HepG2 (cell line): ENCODE measurements at regions not wholly inside any gene's neighbourhood (a gene's known extent, or its start where the extent isn't known, plus 50 kb on each side); places are given as distances from the start of the nearest gene placed in this dataset.

ENCODE experiments used
- ATAC-seq: fragments of 200-7000 bp; cut with Tn5 transposase; 3 replicates; pipeline ENCODE4 v1.9.1; 2020; ENCODE audit warnings: mild to moderate bottlenecking, moderate library complexity
- BruUV-seq: library from RNA; stranded (reverse); fragments of 400-500 nt; replicated peaks from 2 replicates; lab custom pipeline; 2021; lab: Mats Ljungman, UMichigan
- CTCF ChIA-PET: fragments of 300-600 bp; formaldehyde crosslinking; extraction: SDS; loops from one replicate; lab custom pipeline; 2021; ENCODE audit warnings: low total read pairs, inconsistent platforms, low intra/inter-chr PET ratio; lab: Yijun Ruan, JAX
- POLR2A ChIA-PET: fragments of 350-600 bp; sonication (Branson Sonifier 250); formaldehyde crosslinking; loops from one replicate; lab custom pipeline; 2020; ENCODE audit warnings: antibody characterized with exemption, inconsistent platforms; lab: Yijun Ruan, JAX
- DNase-seq: peaks from one replicate; pipeline ENCODE4 v3.0.0-alpha.2; 2015; ENCODE audit warnings: low spot score
- FAIRE-seq: peaks from 3 replicates; lab custom pipeline; 2011; peaks lifted over from hg19 to GRCh38; lab: Jason Lieb, UNC
- H2AFZ ChIP-seq: one replicate; pipeline ENCODE4 v1.6.1; 2011; ENCODE audit warnings: low read length, inconsistent platforms
- H3K27ac ChIP-seq: fragments of 300-600 bp; 3 replicates; pipeline ENCODE4 v1.8.0; 2011; ENCODE audit warnings: mixed run types, mild to moderate bottlenecking, mixed read lengths, low read length, inconsistent platforms; ENCODE audit not compliant: insufficient read depth; ENCODE audit errors: extremely low read length
- H3K27me3 ChIP-seq, 2 experiments: fragments of 200-600 bp in 1 of 2; 2 replicates in 1 of 2; 3 replicates in 1 of 2; pipeline versions ENCODE4 v1.6.0 to v1.8.0; 2011; ENCODE audit warnings: low read length in 2 of 2, mild to moderate bottlenecking in 2 of 2, moderate library complexity in 2 of 2, inconsistent platforms in 1 of 2; ENCODE audit not compliant: insufficient read depth in 2 of 2, control insufficient read depth in 1 of 2
- H3K36me3 ChIP-seq, 2 experiments: fragments of 200-600 bp in 1 of 2; replicated peaks in 1 of 2; 2 replicates in 1 of 2; 3 replicates in 1 of 2; pipeline versions ENCODE4 v1.5.1 to v1.8.0; 2011; ENCODE audit warnings: low read length in 2 of 2, inconsistent platforms in 1 of 2; ENCODE audit not compliant: insufficient read depth in 2 of 2, control insufficient read depth in 1 of 2
- H3K4me1 ChIP-seq: 2 replicates; pipeline ENCODE4 v1.5.1; 2012; ENCODE audit warnings: low read length, inconsistent platforms; ENCODE audit not compliant: insufficient read depth
- H3K4me2 ChIP-seq: 2 replicates; pipeline ENCODE4 v1.6.0; 2011; ENCODE audit warnings: low read depth, low read length, inconsistent platforms
- H3K4me3 ChIP-seq, 3 experiments: fragments of 200-600 bp in 1 of 3; sonication (generic), shearing (Covaris generic) in 1 of 3; replicated peaks in 1 of 3; 2 replicates each; pipeline ENCODE4 v1.5.1; 2011 to 2016; ENCODE audit warnings: low read length in 3 of 3, inconsistent platforms in 2 of 3, low read depth in 2 of 3, mild to moderate bottlenecking in 2 of 3, control low read depth in 1 of 3, mixed read lengths in 1 of 3; ENCODE audit not compliant: insufficient read depth in 1 of 3
- H3K79me2 ChIP-seq: one replicate; pipeline ENCODE4 v1.6.1; 2011; ENCODE audit warnings: low read length, inconsistent platforms; ENCODE audit not compliant: insufficient read depth
- H3K9ac ChIP-seq: 2 replicates; pipeline ENCODE4 v1.6.0; 2011; ENCODE audit warnings: mild to moderate bottlenecking, low read depth, low read length, inconsistent platforms; ENCODE audit not compliant: insufficient read depth
- H3K9me3 ChIP-seq: 2 replicates; pipeline ENCODE4 v1.5.1; 2012; ENCODE audit warnings: mild to moderate bottlenecking, low read length
- H4K20me1 ChIP-seq: 2 replicates; pipeline ENCODE4 v1.6.0; 2011; ENCODE audit warnings: inconsistent platforms, mild to moderate bottlenecking, low read length, moderate library complexity; ENCODE audit not compliant: insufficient read depth
- CEBPG ChIP-seq: IDR thresholded peaks from 2 replicates; pipeline ENCODE4 v1.6.1; 2016
- MATR3 ChIP-seq: sonication (generic); formaldehyde crosslinking; IDR thresholded peaks from 2 replicates; pipeline ENCODE4 v1.4.0; 2020; ENCODE audit warnings: missing genetic modification reagents
- NFKBIZ ChIP-seq: IDR thresholded peaks from 2 replicates; pipeline ENCODE4 v1.6.1; 2018; ENCODE audit warnings: missing genetic modification reagents, missing compliant biosample characterization
- TSC22D2 ChIP-seq: sonication (generic); formaldehyde crosslinking; IDR thresholded peaks from 2 replicates; pipeline ENCODE4 v1.5.1; 2020; ENCODE audit warnings: missing genetic modification reagents, mild to moderate bottlenecking, borderline replicate concordance
- U2AF2 ChIP-seq: fragments of 200-400 bp; formaldehyde crosslinking; IDR thresholded peaks from 2 replicates; pipeline ENCODE4 v1.6.1; 2017; ENCODE audit warnings: low read depth, mild to moderate bottlenecking, low read length
- ZNF496 ChIP-seq: sonication (generic); formaldehyde crosslinking; IDR thresholded peaks from 2 replicates; pipeline ENCODE4 v1.8.1; 2023; ENCODE audit warnings: mild to moderate bottlenecking, moderate library complexity, missing genetic modification reagents; ENCODE audit not compliant: insufficient replicate concordance
- ZNF788 ChIP-seq: sonication (generic); formaldehyde crosslinking; IDR thresholded peaks from 2 replicates; pipeline ENCODE4 v1.5.0; 2020; ENCODE audit warnings: mild to moderate bottlenecking, missing genetic modification reagents, borderline replicate concordance
- ZSCAN25 ChIP-seq: sonication (generic); formaldehyde crosslinking; IDR thresholded peaks from 2 replicates; pipeline ENCODE4 v1.8.0; 2022; ENCODE audit warnings: mild to moderate bottlenecking, missing genetic modification reagents
- WGBS: methylation state at CpG from one replicate; pipeline ENCODE4 v1.1.6; 2017; ENCODE audit warnings: low lambda C conversion rate; 5-methylcytosine and 5-hydroxymethylcytosine counted together
- in situ Hi-C: cut with HindIII; loops from 2 replicates; pipeline ENCODE4 v1.10.0; 2017; ENCODE audit warnings: low pct_unique_long_range_greater_than_20kb; ENCODE audit not compliant: extremely low pct_ligation_motif_present
- intact Hi-C: fragments of 100-400 bp; cut with micrococcal nuclease; formaldehyde crosslinking; loops from one replicate; pipeline ENCODE4 v1.10.0; 2022; ENCODE audit not compliant: unreplicated experiment
- TF ChIP-seq, protein P1 (sequence below): sonication (generic); formaldehyde crosslinking; IDR thresholded peaks from 2 replicates; pipeline ENCODE4 v1.4.0; 2020; ENCODE audit warnings: missing genetic modification reagents
- TF ChIP-seq, protein P2 (sequence below): sonication (generic); formaldehyde crosslinking; conservative IDR thresholded peaks from 2 replicates; pipeline ENCODE4 v1.8.0; 2022; ENCODE audit warnings: low read depth, missing genetic modification reagents
- TF ChIP-seq, protein P3 (sequence below): sonication (generic); formaldehyde crosslinking; IDR thresholded peaks from 2 replicates; pipeline ENCODE4 v1.4.0; 2020; ENCODE audit warnings: missing genetic modification reagents
- TF ChIP-seq, protein P4 (sequence below): sonication (generic); formaldehyde crosslinking; IDR thresholded peaks from 2 replicates; pipeline ENCODE4 v1.9.0; 2022; ENCODE audit warnings: missing genetic modification reagents, mild to moderate bottlenecking, borderline replicate concordance

DNA sequence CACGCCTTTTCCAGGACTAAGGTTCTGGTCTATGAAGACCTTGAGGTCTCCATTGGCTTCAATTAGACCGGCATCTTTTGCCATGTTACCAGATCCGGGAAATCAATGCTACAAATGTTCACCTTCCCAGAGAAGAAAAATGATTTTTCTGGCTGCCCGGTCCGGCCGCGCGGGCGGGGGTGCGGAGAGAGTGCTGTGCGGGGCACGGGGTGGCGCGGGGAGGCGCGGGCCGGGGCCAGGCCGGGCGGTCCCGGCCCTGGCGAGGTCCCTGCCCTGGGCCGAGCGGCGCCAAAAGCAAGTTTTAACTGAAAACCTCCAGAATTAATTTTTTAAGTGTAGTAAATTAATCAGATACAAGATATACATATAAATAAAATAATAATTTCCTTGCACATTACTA, 128.2 kb downstream of the MINAR1 start:
- no peaks in the 10 kb centered on the region for H3K36me3 ChIP-seq
- H3K27ac ChIP-seq = no peak overlapping the region
- H4K20me1 ChIP-seq = no peaks in the 10 kb centered on the region
- no TSS peak for BruUV-seq
- no peak overlapping the region for H3K4me2 ChIP-seq
- H3K9ac ChIP-seq = no peak overlapping the region
- ChIA-PET CTCF (no interaction called here), POLR2A (no interaction called here)
- no peak overlapping the region for H2AFZ ChIP-seq
- H3K9me3 ChIP-seq = no peaks in the 10 kb centered on the region
- H3K27me3 ChIP-seq = peaks cover 0 to 22% of the 10 kb centered on the region in 2 experiments; a peak in 2 of 5 replicates
- DNase-seq (no peak), ATAC-seq (no peak), FAIRE-seq (no peak)
- TF ChIP-seq TSC22D2 = no peak
- no peak for TF ChIP-seq U2AF2
- TF ChIP-seq NFKBIZ (CRISPR knock-in tag) = no peak
- TF ChIP-seq, protein P1, sequence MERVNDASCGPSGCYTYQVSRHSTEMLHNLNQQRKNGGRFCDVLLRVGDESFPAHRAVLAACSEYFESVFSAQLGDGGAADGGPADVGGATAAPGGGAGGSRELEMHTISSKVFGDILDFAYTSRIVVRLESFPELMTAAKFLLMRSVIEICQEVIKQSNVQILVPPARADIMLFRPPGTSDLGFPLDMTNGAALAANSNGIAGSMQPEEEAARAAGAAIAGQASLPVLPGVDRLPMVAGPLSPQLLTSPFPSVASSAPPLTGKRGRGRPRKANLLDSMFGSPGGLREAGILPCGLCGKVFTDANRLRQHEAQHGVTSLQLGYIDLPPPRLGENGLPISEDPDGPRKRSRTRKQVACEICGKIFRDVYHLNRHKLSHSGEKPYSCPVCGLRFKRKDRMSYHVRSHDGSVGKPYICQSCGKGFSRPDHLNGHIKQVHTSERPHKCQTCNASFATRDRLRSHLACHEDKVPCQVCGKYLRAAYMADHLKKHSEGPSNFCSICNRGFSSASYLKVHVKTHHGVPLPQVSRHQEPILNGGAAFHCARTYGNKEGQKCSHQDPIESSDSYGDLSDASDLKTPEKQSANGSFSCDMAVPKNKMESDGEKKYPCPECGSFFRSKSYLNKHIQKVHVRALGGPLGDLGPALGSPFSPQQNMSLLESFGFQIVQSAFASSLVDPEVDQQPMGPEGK (CRISPR knock-in tag) = no peak
- no peak for TF ChIP-seq MATR3 (CRISPR knock-in tag)
- TF ChIP-seq ZNF788 (CRISPR knock-in tag) = no peak
- in situ Hi-C loops (no loop called here), intact Hi-C loops (no loop called here)
- no peaks in the 10 kb centered on the region for H3K4me1 ChIP-seq
- WGBS = 43% methylated on average over 23 of the region's 24 CpGs
- no peaks in the 10 kb centered on the region for H3K79me2 ChIP-seq
- no peak overlapping the region for H3K4me3 ChIP-seq

DNA sequence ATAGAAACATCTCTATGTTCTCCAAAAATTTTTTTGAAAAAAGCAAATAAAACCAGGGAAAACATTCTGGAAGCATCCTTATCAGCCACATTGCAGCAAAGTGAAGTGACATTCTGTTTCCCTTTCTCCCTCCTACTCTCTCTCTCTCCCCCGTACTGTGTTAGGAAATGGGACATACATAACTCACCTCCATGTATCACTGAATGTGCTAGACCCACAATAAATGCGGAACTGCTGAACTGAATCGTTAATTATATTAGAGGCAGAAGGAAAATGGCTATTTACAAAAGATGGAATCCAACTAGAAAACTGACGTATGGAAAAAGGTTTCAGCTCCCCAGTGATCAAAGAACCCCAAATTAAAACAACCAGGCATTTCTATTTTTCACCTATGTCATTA, 129.8 kb downstream of the MINAR1 start:
- 44% methylated on average over 4 of the region's 4 CpGs for WGBS
- intact Hi-C loops = no loop called here
- H3K79me2 ChIP-seq = no peaks in the 10 kb centered on the region
- ChIA-PET POLR2A (no interaction called here), CTCF (no interaction called here)
- H3K9ac ChIP-seq = no peak overlapping the region
- no peaks in the 10 kb centered on the region for H3K9me3 ChIP-seq
- peaks cover 0 to 22% of the 10 kb centered on the region in 2 experiments; a peak in 2 of 5 replicates for H3K27me3 ChIP-seq
- H2AFZ ChIP-seq = no peak overlapping the region
- no peak overlapping the region for H3K4me3 ChIP-seq
- DNase-seq = no peak
- no peak for ATAC-seq
- BruUV-seq = no TSS peak
- no peak overlapping the region for H3K27ac ChIP-seq
- no peak for FAIRE-seq
- H3K4me1 ChIP-seq = no peaks in the 10 kb centered on the region
- H3K4me2 ChIP-seq = no peak overlapping the region
- in situ Hi-C loops = no loop called here
- H3K36me3 ChIP-seq = no peaks in the 10 kb centered on the region
- no peaks in the 10 kb centered on the region for H4K20me1 ChIP-seq
- no peak for TF ChIP-seq ZSCAN25 (CRISPR knock-in tag)
- TF ChIP-seq, protein P2, sequence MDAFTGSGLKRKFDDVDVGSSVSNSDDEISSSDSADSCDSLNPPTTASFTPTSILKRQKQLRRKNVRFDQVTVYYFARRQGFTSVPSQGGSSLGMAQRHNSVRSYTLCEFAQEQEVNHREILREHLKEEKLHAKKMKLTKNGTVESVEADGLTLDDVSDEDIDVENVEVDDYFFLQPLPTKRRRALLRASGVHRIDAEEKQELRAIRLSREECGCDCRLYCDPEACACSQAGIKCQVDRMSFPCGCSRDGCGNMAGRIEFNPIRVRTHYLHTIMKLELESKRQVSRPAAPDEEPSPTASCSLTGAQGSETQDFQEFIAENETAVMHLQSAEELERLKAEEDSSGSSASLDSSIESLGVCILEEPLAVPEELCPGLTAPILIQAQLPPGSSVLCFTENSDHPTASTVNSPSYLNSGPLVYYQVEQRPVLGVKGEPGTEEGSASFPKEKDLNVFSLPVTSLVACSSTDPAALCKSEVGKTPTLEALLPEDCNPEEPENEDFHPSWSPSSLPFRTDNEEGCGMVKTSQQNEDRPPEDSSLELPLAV (CRISPR knock-in tag) = no peak
- TF ChIP-seq, protein P3, sequence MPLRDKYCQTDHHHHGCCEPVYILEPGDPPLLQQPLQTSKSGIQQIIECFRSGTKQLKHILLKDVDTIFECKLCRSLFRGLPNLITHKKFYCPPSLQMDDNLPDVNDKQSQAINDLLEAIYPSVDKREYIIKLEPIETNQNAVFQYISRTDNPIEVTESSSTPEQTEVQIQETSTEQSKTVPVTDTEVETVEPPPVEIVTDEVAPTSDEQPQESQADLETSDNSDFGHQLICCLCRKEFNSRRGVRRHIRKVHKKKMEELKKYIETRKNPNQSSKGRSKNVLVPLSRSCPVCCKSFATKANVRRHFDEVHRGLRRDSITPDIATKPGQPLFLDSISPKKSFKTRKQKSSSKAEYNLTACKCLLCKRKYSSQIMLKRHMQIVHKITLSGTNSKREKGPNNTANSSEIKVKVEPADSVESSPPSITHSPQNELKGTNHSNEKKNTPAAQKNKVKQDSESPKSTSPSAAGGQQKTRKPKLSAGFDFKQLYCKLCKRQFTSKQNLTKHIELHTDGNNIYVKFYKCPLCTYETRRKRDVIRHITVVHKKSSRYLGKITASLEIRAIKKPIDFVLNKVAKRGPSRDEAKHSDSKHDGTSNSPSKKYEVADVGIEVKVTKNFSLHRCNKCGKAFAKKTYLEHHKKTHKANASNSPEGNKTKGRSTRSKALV (CRISPR knock-in tag) = no peak
- no peak for TF ChIP-seq CEBPG (CRISPR knock-in tag)
- TF ChIP-seq, protein P4, sequence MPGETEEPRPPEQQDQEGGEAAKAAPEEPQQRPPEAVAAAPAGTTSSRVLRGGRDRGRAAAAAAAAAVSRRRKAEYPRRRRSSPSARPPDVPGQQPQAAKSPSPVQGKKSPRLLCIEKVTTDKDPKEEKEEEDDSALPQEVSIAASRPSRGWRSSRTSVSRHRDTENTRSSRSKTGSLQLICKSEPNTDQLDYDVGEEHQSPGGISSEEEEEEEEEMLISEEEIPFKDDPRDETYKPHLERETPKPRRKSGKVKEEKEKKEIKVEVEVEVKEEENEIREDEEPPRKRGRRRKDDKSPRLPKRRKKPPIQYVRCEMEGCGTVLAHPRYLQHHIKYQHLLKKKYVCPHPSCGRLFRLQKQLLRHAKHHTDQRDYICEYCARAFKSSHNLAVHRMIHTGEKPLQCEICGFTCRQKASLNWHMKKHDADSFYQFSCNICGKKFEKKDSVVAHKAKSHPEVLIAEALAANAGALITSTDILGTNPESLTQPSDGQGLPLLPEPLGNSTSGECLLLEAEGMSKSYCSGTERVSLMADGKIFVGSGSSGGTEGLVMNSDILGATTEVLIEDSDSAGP = no peak
- no peak for TF ChIP-seq ZNF496
